IMR-90 (cell line): ENCODE measurements at regions not wholly inside any gene's neighbourhood (a gene's known extent, or its start where the extent isn't known, plus 50 kb on each side); places are given as distances from the start of the nearest gene placed in this dataset.

Source experiments
- ATAC-seq: fragments of 200-7000 bp; cut with Tn5 transposase; 2 replicates; pipeline ENCODE4 v1.9.1; 2020; ENCODE audit warnings: low read depth, mild to moderate bottlenecking, moderate library complexity
- BruUV-seq: library from RNA; stranded (reverse); fragments of 400-500 nt; replicated peaks from 2 replicates; lab custom pipeline; 2021; lab: Mats Ljungman, UMichigan
- CTCF ChIA-PET: fragments of 300-600 bp; formaldehyde crosslinking; extraction: SDS; loops from one replicate; lab custom pipeline; 2021; ENCODE audit warnings: antibody characterized with exemption; lab: Yijun Ruan, JAX
- POLR2A ChIA-PET: fragments of 300-600 bp; sonication (Branson Sonifier 250); formaldehyde crosslinking; loops from one replicate; lab custom pipeline; 2022; ENCODE audit warnings: antibody characterized with exemption; ENCODE audit not compliant: unreplicated experiment; lab: Charles Lee
- DNase-seq: peaks from one replicate; pipeline ENCODE4 v3.0.0; 2013
- H2AFZ ChIP-seq: replicated peaks from 2 replicates; pipeline ENCODE3; 2013; ENCODE audit warnings: low read length, mild to moderate bottlenecking; ENCODE audit not compliant: poor library complexity
- H2AK5ac ChIP-seq: 2 replicates; pipeline ENCODE4 v1.6.1; 2013; ENCODE audit warnings: low read depth, low read length, inconsistent platforms
- H2AK9ac ChIP-seq: replicated peaks from 2 replicates; pipeline ENCODE3; 2013; ENCODE audit warnings: mild to moderate bottlenecking, low read depth, low read length, moderate library complexity; ENCODE audit not compliant: poor library complexity
- H2BK120ac ChIP-seq: 2 replicates; pipeline ENCODE4 v1.6.1; 2013; ENCODE audit warnings: low read depth, low read length, inconsistent platforms
- H2BK15ac ChIP-seq: 3 replicates; pipeline ENCODE4 v1.6.1; 2013; ENCODE audit warnings: low read depth, low read length, inconsistent platforms
- H2BK20ac ChIP-seq: 2 replicates; pipeline ENCODE4 v1.6.1; 2013; ENCODE audit warnings: low read depth, mild to moderate bottlenecking, inconsistent platforms, low read length, moderate library complexity
- H2BK5ac ChIP-seq: 2 replicates; pipeline ENCODE4 v1.6.1; 2013; ENCODE audit warnings: mild to moderate bottlenecking, low read depth, low read length, inconsistent platforms; ENCODE audit not compliant: poor library complexity, severe bottlenecking
- H3K14ac ChIP-seq: replicated peaks from 2 replicates; pipeline ENCODE4 v1.6.1; 2013; ENCODE audit warnings: low read depth, low read length, inconsistent platforms
- H3K18ac ChIP-seq: 2 replicates; pipeline ENCODE4 v1.6.1; 2013; ENCODE audit warnings: low read depth, low read length, control low read depth
- H3K23ac ChIP-seq: 2 replicates; pipeline ENCODE4 v1.6.1; 2013; ENCODE audit warnings: low read depth, low read length, inconsistent platforms
- H3K27ac ChIP-seq: 2 replicates; pipeline ENCODE4 v1.5.1; 2013; ENCODE audit warnings: mild to moderate bottlenecking, control low read depth, low read length; ENCODE audit not compliant: insufficient read depth
- H3K27me3 ChIP-seq: 2 replicates; pipeline ENCODE4 v1.6.1; 2013; ENCODE audit warnings: low read length; ENCODE audit not compliant: control insufficient read depth, insufficient read depth
- H3K36me3 ChIP-seq: 2 replicates; pipeline ENCODE4 v1.6.1; 2013; ENCODE audit warnings: low read length, mixed read lengths; ENCODE audit not compliant: control insufficient read depth, insufficient read depth
- H3K4ac ChIP-seq: 2 replicates; pipeline ENCODE4 v1.6.1; 2013; ENCODE audit warnings: low read depth, low read length, inconsistent platforms
- H3K4me1 ChIP-seq: 2 replicates; pipeline ENCODE4 v1.6.1; 2013; ENCODE audit warnings: low read length, mixed read lengths; ENCODE audit not compliant: control insufficient read depth, insufficient read depth
- H3K4me2 ChIP-seq: 2 replicates; pipeline ENCODE4 v1.6.1; 2013; ENCODE audit warnings: low read depth, mild to moderate bottlenecking, control low read depth, low read length, moderate library complexity
- H3K4me3 ChIP-seq: 2 replicates; pipeline ENCODE4 v1.5.1; 2013; ENCODE audit warnings: low read depth, mild to moderate bottlenecking, control low read depth, low read length, moderate library complexity; ENCODE audit not compliant: insufficient read depth
- H3K56ac ChIP-seq: 2 replicates; pipeline ENCODE4 v1.6.1; 2013; ENCODE audit warnings: low read length, inconsistent platforms; ENCODE audit not compliant: insufficient read depth; ENCODE audit errors: extremely low read depth
- H3K79me1 ChIP-seq, 2 experiments: 2 replicates each; pipeline ENCODE4 v1.6.1; 2013; ENCODE audit warnings: low read length in 2 of 2, inconsistent platforms in 1 of 2, low read depth in 1 of 2
- H3K9ac ChIP-seq: 2 replicates; pipeline ENCODE4 v1.6.1; 2013; ENCODE audit warnings: low read depth, low read length, control low read depth
- H3K9me1 ChIP-seq: 2 replicates; pipeline ENCODE4 v1.6.1; 2013; ENCODE audit warnings: low read length, inconsistent platforms; ENCODE audit not compliant: insufficient read depth
- H3K9me3 ChIP-seq: 2 replicates; pipeline ENCODE4 v1.6.1; 2013; ENCODE audit warnings: low read length; ENCODE audit not compliant: control insufficient read depth, insufficient read depth
- H4K20me1 ChIP-seq: 2 replicates; pipeline ENCODE4 v1.6.1; 2013; ENCODE audit warnings: low read length, inconsistent platforms; ENCODE audit not compliant: insufficient read depth
- H4K5ac ChIP-seq: 2 replicates; pipeline ENCODE4 v1.6.1; 2013; ENCODE audit warnings: mild to moderate bottlenecking, low read depth, low read length, control low read depth
- H4K8ac ChIP-seq, 2 experiments: 2 replicates each; pipeline ENCODE4 v1.6.1; 2013; ENCODE audit warnings: low read depth in 2 of 2, low read length in 2 of 2, control low read depth in 1 of 2, inconsistent platforms in 1 of 2
- H4K91ac ChIP-seq: 2 replicates; pipeline ENCODE4 v1.6.1; 2013; ENCODE audit warnings: low read depth, low read length, inconsistent platforms; ENCODE audit not compliant: insufficient read depth
- BHLHE40 ChIP-seq: fragments of 150-350 bp; IDR thresholded peaks from 2 replicates; pipeline ENCODE4 v1.6.1; 2016; ENCODE audit warnings: mild to moderate bottlenecking, low read depth, low read length
- CHD1 ChIP-seq: IDR thresholded peaks from 2 replicates; pipeline ENCODE4 v1.6.1; 2012; ENCODE audit warnings: low read depth, low read length, improper control_type of control experiment
- CTCF ChIP-seq: conservative IDR thresholded peaks from 2 replicates; pipeline ENCODE4 v1.5.1; 2012; ENCODE audit warnings: mild to moderate bottlenecking, low read depth, low read length, improper control_type of control experiment
- FOS ChIP-seq: fragments of 150-350 bp; IDR thresholded peaks from 2 replicates; pipeline ENCODE4 v1.6.1; 2016; ENCODE audit warnings: low read depth, low read length
- MAFK ChIP-seq: IDR thresholded peaks from 2 replicates; pipeline ENCODE4 v1.6.1; 2012; ENCODE audit warnings: low read depth, low read length, improper control_type of control experiment
- MAZ ChIP-seq: IDR thresholded peaks from 2 replicates; pipeline ENCODE4 v1.6.1; 2012; ENCODE audit warnings: low read depth, mild to moderate bottlenecking, low read length, improper control_type of control experiment, moderate library complexity, borderline replicate concordance
- NFE2L2 ChIP-seq: fragments of 150-350 bp; IDR thresholded peaks from 2 replicates; pipeline ENCODE4 v1.6.1; 2016; ENCODE audit warnings: low read depth, mild to moderate bottlenecking, low read length
- POLR2A ChIP-seq: IDR thresholded peaks from 2 replicates; pipeline ENCODE4 v1.6.1; 2012; ENCODE audit warnings: mild to moderate bottlenecking, low read depth, low read length
- RCOR1 ChIP-seq: IDR thresholded peaks from 2 replicates; pipeline ENCODE4 v1.6.1; 2012; ENCODE audit warnings: mild to moderate bottlenecking, low read length, improper control_type of control experiment; ENCODE audit not compliant: insufficient replicate concordance
- SMC3 ChIP-seq: fragments of 150-350 bp; IDR thresholded peaks from 2 replicates; pipeline ENCODE4 v1.6.1; 2016; ENCODE audit warnings: low read depth, mild to moderate bottlenecking, antibody characterized with exemption, low read length, moderate library complexity
- WGBS, 2 experiments: methylation state at CpG; one replicate each; pipeline versions ENCODE4 v1.1.5 to v1.1.7; 2013; ENCODE audit warnings: missing lambda C conversion rate in 2 of 2; ENCODE audit not compliant: insufficient read length in 1 of 2; ENCODE audit errors: extremely low coverage in 2 of 2; 5-methylcytosine and 5-hydroxymethylcytosine counted together
- dilution Hi-C: fragments of 300-500 bp; cut with HindIII; formaldehyde crosslinking; loops from one replicate; pipeline ENCODE4 v1.14.3; 2018; ENCODE audit warnings: low sequenced_read_pairs; ENCODE audit not compliant: unreplicated experiment
- in situ Hi-C: fragments of 300-500 bp; cut with MboI; formaldehyde crosslinking; loops from 3 replicates; pipeline ENCODE4 v1.14.3; 2019; ENCODE audit warnings: low sequenced_read_pairs, inconsistent platforms, mixed read lengths
- intact Hi-C: fragments of 100-400 bp; cut with micrococcal nuclease; formaldehyde crosslinking; loops from 2 replicates; pipeline ENCODE4 v1.10.0; 2022
- TF ChIP-seq, protein P1 (sequence below): fragments of 150-350 bp; IDR thresholded peaks from 2 replicates; pipeline ENCODE4 v1.6.1; 2016; ENCODE audit warnings: low read depth, mild to moderate bottlenecking, low read length, moderate library complexity, borderline replicate concordance

GRCh38 chr11:8820401-8820800 is 90.6 kb upstream of the AKIP1 start:
- no peak for DNase-seq
- dilution Hi-C loops: no loop called here

More at GRCh38 chr11:8820401-8820800, 90.6 kb upstream of the AKIP1 start:
- Histone ChIP-seq H3K4me1 (no peaks in the 10 kb centered on the region), H2BK120ac (no peak overlapping the region), H3K4me3 (no peak overlapping the region), H3K18ac (no peak overlapping the region), H4K20me1 (no peaks in the 10 kb centered on the region), H4K5ac (no peak overlapping the region), H3K36me3 (peaks cover 2% of the 10 kb centered on the region), H3K27ac (no peak overlapping the region), H2AFZ (no peak overlapping the region), H3K14ac (no peak overlapping the region), H3K23ac (no peak overlapping the region), H2BK20ac (no peak overlapping the region), H4K91ac (no peak overlapping the region), H3K56ac (no peak overlapping the region), H3K4ac (no peak overlapping the region), H3K4me2 (no peak overlapping the region), H3K9me1 (peaks cover 5% of the 10 kb centered on the region; the same call in 1 of the 2 replicates), H2AK9ac (no peak overlapping the region), H3K9ac (no peak overlapping the region), H2BK5ac (no peak overlapping the region), H3K79me1 (peaks cover 13 to 55% of the 10 kb centered on the region in 2 experiments; a peak in 3 of 4 replicates), H3K9me3 (no peaks in the 10 kb centered on the region), H2AK5ac (no peak overlapping the region), H4K8ac (no peak overlapping the region), H3K27me3 (no peaks in the 10 kb centered on the region), H2BK15ac (no peak overlapping the region)
- no TSS peak for BruUV-seq
- in situ Hi-C loops (no loop called here), intact Hi-C loops (no loop called here)
- CTCF ChIA-PET: no interaction called here
- POLR2A ChIA-PET: no interaction called here
- no peak for ATAC-seq
- no CpG with 5 or more reads among the region's 2 CpGs for WGBS, 2 experiments
- TF ChIP-seq MAFK (no peak), BHLHE40 (no peak), CHD1 (no peak), RCOR1 (no peak), MAZ (no peak), NFE2L2 (no peak), POLR2A (no peak), SMC3 (no peak), CTCF (no peak), FOS (no peak)
- TF ChIP-seq, protein P1, sequence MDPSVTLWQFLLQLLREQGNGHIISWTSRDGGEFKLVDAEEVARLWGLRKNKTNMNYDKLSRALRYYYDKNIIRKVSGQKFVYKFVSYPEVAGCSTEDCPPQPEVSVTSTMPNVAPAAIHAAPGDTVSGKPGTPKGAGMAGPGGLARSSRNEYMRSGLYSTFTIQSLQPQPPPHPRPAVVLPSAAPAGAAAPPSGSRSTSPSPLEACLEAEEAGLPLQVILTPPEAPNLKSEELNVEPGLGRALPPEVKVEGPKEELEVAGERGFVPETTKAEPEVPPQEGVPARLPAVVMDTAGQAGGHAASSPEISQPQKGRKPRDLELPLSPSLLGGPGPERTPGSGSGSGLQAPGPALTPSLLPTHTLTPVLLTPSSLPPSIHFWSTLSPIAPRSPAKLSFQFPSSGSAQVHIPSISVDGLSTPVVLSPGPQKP: no peak
